K562 (cell line): ENCODE measurements at regions not wholly inside any gene's neighbourhood (a gene's known extent, or its start where the extent isn't known, plus 50 kb on each side); places are given as distances from the start of the nearest gene placed in this dataset.

Source experiments
- ATAC-seq: fragments of 200-7000 bp; cut with Tn5 transposase; 3 replicates; pipeline ENCODE4 v1.9.1; 2020; ENCODE audit warnings: moderate library complexity
- BruUV-seq: library from RNA; stranded (reverse); fragments of 400-500 nt; replicated peaks from 2 replicates; lab custom pipeline; 2021; lab: Mats Ljungman, UMichigan
- CTCF ChIA-PET: fragments of 300-600 bp; formaldehyde crosslinking; extraction: SDS; loops from one replicate; lab custom pipeline; 2021; ENCODE audit warnings: low intra/inter-chr PET ratio; lab: Yijun Ruan, JAX
- POLR2A ChIA-PET: fragments of 300-600, 350-650 bp; sonication (Branson Sonifier 250); formaldehyde crosslinking; extraction: SDS; loops from one replicate; lab custom pipeline; 2021; ENCODE audit warnings: antibody characterized with exemption, inconsistent platforms; lab: Yijun Ruan, JAX
- DNase-seq, 4 experiments: peaks; one replicate each; pipeline versions ENCODE4 v3.0.0 to v3.0.0-alpha.2; 2011 to 2018; ENCODE audit warnings: low spot score in 3 of 4, mixed read lengths in 3 of 4; ENCODE audit errors: extremely low read depth in 1 of 4
- FAIRE-seq: peaks from 2 replicates; lab custom pipeline; 2011; peaks lifted over from hg19 to GRCh38; lab: Jason Lieb, UNC
- H2AFZ ChIP-seq: 2 replicates; pipeline ENCODE4 v1.6.0; 2011; ENCODE audit warnings: low read depth, low read length, control low read depth, inconsistent platforms
- H3K27ac ChIP-seq: fragments of 200-600 bp; 3 replicates; pipeline ENCODE4 v1.8.0; 2011; ENCODE audit warnings: low read depth, mild to moderate bottlenecking, control low read depth, inconsistent platforms, low read length, moderate library complexity, mixed read lengths; ENCODE audit errors: extremely low read depth
- H3K27me3 ChIP-seq, 2 experiments: fragments of 300-600 bp in 1 of 2; 2 replicates in 1 of 2; 3 replicates in 1 of 2; pipeline versions ENCODE4 v1.6.0 to v1.8.0; 2011; ENCODE audit warnings: inconsistent platforms in 2 of 2, low read length in 2 of 2, mild to moderate bottlenecking in 1 of 2, mixed read lengths in 1 of 2, moderate library complexity in 1 of 2; ENCODE audit not compliant: control insufficient read depth in 2 of 2, insufficient read depth in 2 of 2
- H3K36me3 ChIP-seq: fragments of 300-600 bp; 3 replicates; pipeline ENCODE4 v1.8.0; 2011; ENCODE audit warnings: mild to moderate bottlenecking, low read length, inconsistent platforms; ENCODE audit not compliant: control insufficient read depth, insufficient read depth
- H3K4me1 ChIP-seq, 2 experiments: fragments of 200-600 bp in 1 of 2; replicated peaks in 1 of 2; 2 replicates in 1 of 2; 3 replicates in 1 of 2; pipeline versions ENCODE4 v1.5.1 to v1.8.0; 2011; ENCODE audit warnings: inconsistent platforms in 2 of 2, low read length in 2 of 2, mild to moderate bottlenecking in 1 of 2, mixed read lengths in 1 of 2, moderate library complexity in 1 of 2; ENCODE audit not compliant: control insufficient read depth in 2 of 2, insufficient read depth in 2 of 2
- H3K4me2 ChIP-seq: 2 replicates; pipeline ENCODE4 v1.6.1; 2011; ENCODE audit warnings: low read length, control low read depth, inconsistent platforms, mixed read lengths; ENCODE audit not compliant: insufficient read depth
- H3K4me3 ChIP-seq: fragments of 200-600 bp; sonication (generic), shearing (Covaris generic); 2 replicates; pipeline ENCODE4 v1.5.1; 2016; ENCODE audit warnings: control low read depth, inconsistent platforms
- H3K79me2 ChIP-seq: fragments of 200-600 bp; 3 replicates; pipeline ENCODE4 v1.8.0; 2011; ENCODE audit warnings: low read length, inconsistent platforms; ENCODE audit not compliant: control insufficient read depth, insufficient read depth
- H3K9ac ChIP-seq, 2 experiments: 2 replicates each; pipeline versions ENCODE4 v1.6.0 to v1.6.1; 2011; ENCODE audit warnings: low read depth in 2 of 2, low read length in 2 of 2, control low read depth in 1 of 2, inconsistent platforms in 1 of 2, mild to moderate bottlenecking in 1 of 2, mixed read lengths in 1 of 2; ENCODE audit not compliant: insufficient read depth in 1 of 2
- H3K9me1 ChIP-seq: one replicate; pipeline ENCODE4 v1.6.0; 2011; ENCODE audit warnings: inconsistent platforms, mild to moderate bottlenecking, low read length, moderate library complexity; ENCODE audit not compliant: control insufficient read depth, insufficient read depth
- H3K9me3 ChIP-seq: replicated peaks from 2 replicates; pipeline ENCODE4 v1.5.1; 2011; ENCODE audit warnings: low read depth, low read length, inconsistent platforms; ENCODE audit not compliant: control insufficient read depth, insufficient read depth
- H4K20me1 ChIP-seq: replicated peaks from 2 replicates; pipeline ENCODE4 v1.6.1; 2011; ENCODE audit warnings: low read length, inconsistent platforms, mixed read lengths; ENCODE audit not compliant: control insufficient read depth, insufficient read depth
- ESRRA ChIP-seq: fragments of 450-650 bp; IDR thresholded peaks from 2 replicates; pipeline ENCODE4 v1.6.1; 2014; ENCODE audit warnings: low read depth, mild to moderate bottlenecking, moderate library complexity, borderline replicate concordance
- PTBP1 ChIP-seq: fragments of 200-400 bp; formaldehyde crosslinking; IDR thresholded peaks from 2 replicates; pipeline ENCODE4 v1.6.1; 2017; ENCODE audit warnings: low read depth, low read length
- RBM14 ChIP-seq: fragments of 200-400 bp; formaldehyde crosslinking; IDR thresholded peaks from 2 replicates; pipeline ENCODE4 v1.6.1; 2018; ENCODE audit warnings: low read depth, mild to moderate bottlenecking, low read length, moderate library complexity, borderline replicate concordance; ENCODE audit not compliant: insufficient read depth
- SRF ChIP-seq, 2 experiments: fragments of 250-450, 450-650 bp in 1 of 2; sonication (Bioruptor Pico) in 1 of 2; sonication (generic) in 1 of 2; formaldehyde crosslinking; IDR thresholded peaks; 2 replicates each; pipeline versions ENCODE4 v1.5.0 to v1.5.1; 2020 to 2022; ENCODE audit warnings: mild to moderate bottlenecking in 1 of 2, missing genetic modification reagents in 1 of 2
- TBL1XR1 ChIP-seq, 2 experiments: IDR thresholded peaks; 2 replicates each; pipeline ENCODE4 v1.6.1; 2012; ENCODE audit warnings: improper control_type of control experiment in 2 of 2, low read length in 2 of 2, mild to moderate bottlenecking in 1 of 2
- TCF3 ChIP-seq: sonication (generic); formaldehyde crosslinking; IDR thresholded peaks from 2 replicates; pipeline ENCODE4 v1.4.0; 2020; ENCODE audit warnings: mild to moderate bottlenecking, missing genetic modification reagents
- ZMIZ1 ChIP-seq, 2 experiments: fragments of 150-350 bp in 1 of 2; IDR thresholded peaks; 2 replicates each; pipeline ENCODE4 v1.6.1; 2012 to 2016; ENCODE audit warnings: low read depth in 2 of 2, low read length in 2 of 2, mild to moderate bottlenecking in 1 of 2, moderate library complexity in 1 of 2
- ZNF75A ChIP-seq: fragments of 450-650 bp; formaldehyde crosslinking; IDR thresholded peaks from 2 replicates; pipeline ENCODE4 v1.4.0; 2020; ENCODE audit warnings: mild to moderate bottlenecking
- WGBS: fragments of 100-300 bp; shearing (Covaris generic); methylation state at CpG from one replicate; pipeline ENCODE4 v1.1.6; 2016; ENCODE audit warnings: low coverage, mixed read lengths; ENCODE audit not compliant: insufficient coverage; ENCODE audit errors: missing lambda C conversion rate; 5-methylcytosine and 5-hydroxymethylcytosine counted together
- in situ Hi-C: fragments of 300-500 bp; cut with MboI; formaldehyde crosslinking; loops from 4 replicates; pipeline ENCODE4 v1.15.0; 2018; ENCODE audit warnings: inconsistent platforms, mixed read lengths
- intact Hi-C: fragments of 100-400 bp; cut with micrococcal nuclease; formaldehyde crosslinking; loops from 2 replicates; pipeline ENCODE4 v1.14.2; 2022

DNA sequence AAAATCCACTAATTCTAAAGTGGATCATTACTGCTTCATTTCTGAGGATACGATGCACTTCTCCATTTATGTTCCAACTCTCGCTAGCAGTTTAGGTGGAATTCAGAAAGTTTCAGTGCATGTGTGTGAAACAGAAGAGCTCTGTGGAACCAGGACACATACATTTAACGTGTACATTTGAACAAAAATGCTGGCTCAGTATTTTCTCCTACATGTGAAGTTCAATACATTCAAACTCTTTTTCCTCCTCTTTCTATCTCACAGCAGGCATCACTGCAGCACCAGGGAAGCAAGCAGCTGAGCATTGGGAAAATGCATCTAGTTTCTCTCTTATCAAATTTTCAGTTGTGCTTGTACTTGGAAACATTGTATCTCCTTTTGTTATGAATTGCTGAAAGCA is 169.4 kb upstream of the CNTN1 start:
- Histone ChIP-seq H3K27ac (no peak overlapping the region), H3K27me3 (no peaks in the 10 kb centered on the region), H3K4me3 (no peak overlapping the region), H4K20me1 (no peaks in the 10 kb centered on the region), H3K4me2 (no peak overlapping the region), H3K9me3 (no peaks in the 10 kb centered on the region), H3K36me3 (no peaks in the 10 kb centered on the region), H3K4me1 (no peaks in the 10 kb centered on the region), H2AFZ (no peak overlapping the region), H3K79me2 (no peaks in the 10 kb centered on the region), H3K9me1 (no peaks in the 10 kb centered on the region), H3K9ac (no peak overlapping the region)
- ChIA-PET POLR2A (interaction anchor here (0.6 kb wide), 1 partner anchor 11 kb away, joined by 3 read pairs; no protein-coding TSS in a partner anchor), CTCF (no interaction called here)
- in situ Hi-C loops, result no loop called here
- WGBS, result 12% methylated on average over 3 of the region's 3 CpGs
- FAIRE-seq (no peak), DNase-seq (no peak), ATAC-seq (no peak)
- no peak for TF ChIP-seq ZMIZ1 (IDR thresholded peaks at IDR 0.05; ENCODE audit: low read depth in 2 of 2, low read length in 2 of 2)
- TF ChIP-seq ESRRA, result no peak
- no peak for TF ChIP-seq SRF (CRISPR knock-in tag; IDR thresholded peaks at IDR 0.05)
- no peak for TF ChIP-seq ZNF75A (CRISPR knock-in tag)
- no peak for TF ChIP-seq TBL1XR1 (IDR thresholded peaks at IDR 0.05; ENCODE audit: low read length in 2 of 2)
- TF ChIP-seq PTBP1, result no peak
- no peak for TF ChIP-seq TCF3 (CRISPR knock-in tag)
- TF ChIP-seq RBM14, result no peak
- intact Hi-C loops, result no loop called here
- no TSS peak for BruUV-seq
